SW480 (cell line): ENCODE measurements at regions not wholly inside any gene's neighbourhood (a gene's known extent, or its start where the extent isn't known, plus 50 kb on each side); places are given as distances from the start of the nearest gene placed in this dataset.

Source experiments
- DNase-seq: peaks from one replicate; pipeline ENCODE4 v3.0.0-alpha.2; 2016; ENCODE audit warnings: low spot score

GRCh38 chr20:57876163-57876562 is 166.3 kb upstream of the PMEPA1 start:
- no peak for DNase-seq

GRCh38 chr20:57874141-57874540 is 164.3 kb upstream of the PMEPA1 start:
- DNase-seq: no peak

- DNase-seq: no peak
Observed at GRCh38 chr20:57872816-57873409, 163.1 kb upstream of the PMEPA1 start.

- no peak for DNase-seq
Observed at GRCh38 chr20:57871237-57871632, 161.4 kb upstream of the PMEPA1 start.

- DNase-seq: no peak
Observed at GRCh38 chr20:57870597-57871236, 160.9 kb upstream of the PMEPA1 start.

- DNase-seq: no peak
Observed at GRCh38 chr20:57869951-57870315, 160.1 kb upstream of the PMEPA1 start.

- no peak for DNase-seq
Observed at GRCh38 chr20:57869291-57869950, 159.6 kb upstream of the PMEPA1 start.

- no peak for DNase-seq
Observed at GRCh38 chr20:57868310-57868709, 158.5 kb upstream of the PMEPA1 start.

- DNase-seq: no peak
Observed at GRCh38 chr20:57867807-57868206, 158.0 kb upstream of the PMEPA1 start.

GRCh38 chr20:57867181-57867803 is 157.5 kb upstream of the PMEPA1 start:
- no peak for DNase-seq

- DNase-seq: no peak
Observed at GRCh38 chr20:57866250-57867106, 156.7 kb upstream of the PMEPA1 start.

GRCh38 chr20:57865266-57865665 is 155.5 kb upstream of the PMEPA1 start:
- no peak for DNase-seq

- no peak for DNase-seq
Observed at GRCh38 chr20:57860576-57860975, 150.8 kb upstream of the PMEPA1 start.

GRCh38 chr20:57857969-57858368 is 148.2 kb upstream of the PMEPA1 start:
- no peak for DNase-seq

- DNase-seq: no peak
Observed at GRCh38 chr20:57857118-57857517, 147.3 kb upstream of the PMEPA1 start.

GRCh38 chr20:57856658-57857057 is 146.8 kb upstream of the PMEPA1 start:
- DNase-seq: no peak

- DNase-seq: no peak
Observed at GRCh38 chr20:57851796-57852195, 142.0 kb upstream of the PMEPA1 start.

- DNase-seq: no peak
Observed at GRCh38 chr20:57851025-57851682, 141.3 kb upstream of the PMEPA1 start.

GRCh38 chr20:57849521-57850215 is 139.9 kb upstream of the PMEPA1 start:
- DNase-seq: no peak

- no peak for DNase-seq
Observed at GRCh38 chr20:57849121-57849520, 139.3 kb upstream of the PMEPA1 start.

- no peak for DNase-seq
Observed at GRCh38 chr20:57848282-57848681, 138.5 kb upstream of the PMEPA1 start.
